GM18519 (cell line): ENCODE measurements at regions not wholly inside any gene's neighbourhood (a gene's known extent, or its start where the extent isn't known, plus 50 kb on each side); places are given as distances from the start of the nearest gene placed in this dataset.

Experiments used
- ATAC-seq: cut with Tn5 transposase; IDR thresholded peaks from one replicate; pipeline ENCODE4 v1.9.1; 2021; ENCODE audit warnings: mild to moderate bottlenecking, moderate library complexity; ENCODE audit not compliant: unreplicated experiment, low FRiP score

- ATAC-seq, result no peak
These were observed 247.1 kb downstream of the GXYLT1 start for GRCh38 chr12:41897593-41897992.

GRCh38 chr12:41893491-41893890 is 251.2 kb downstream of the GXYLT1 start:
- ATAC-seq, result no peak

GRCh38 chr12:41892302-41892701 is 252.4 kb downstream of the GXYLT1 start:
- ATAC-seq, result no peak

GRCh38 chr12:41891226-41891625 is 253.4 kb downstream of the GXYLT1 start:
- ATAC-seq, result no peak

- ATAC-seq, result no peak
These were observed 256.4 kb downstream of the GXYLT1 start for GRCh38 chr12:41888285-41888684.

GRCh38 chr12:41881891-41882805 is 262.5 kb downstream of the GXYLT1 start:
- ATAC-seq, result no peak

GRCh38 chr12:41869432-41869831 is 275.2 kb downstream of the GXYLT1 start:
- no peak for ATAC-seq

- ATAC-seq, result no peak
These were observed 277.7 kb downstream of the GXYLT1 start for GRCh38 chr12:41866878-41867430.

- ATAC-seq, result no peak
These were observed 288.4 kb downstream of the GXYLT1 start for GRCh38 chr12:41856228-41856627.

- no peak for ATAC-seq
These were observed 294.6 kb downstream of the GXYLT1 start for GRCh38 chr12:41850046-41850445.

GRCh38 chr12:41846718-41847117 is 298.0 kb downstream of the GXYLT1 start:
- no peak for ATAC-seq

GRCh38 chr12:41836416-41836815 is 308.3 kb downstream of the GXYLT1 start:
- ATAC-seq, result no peak

GRCh38 chr12:41835556-41835955 is 309.1 kb downstream of the GXYLT1 start:
- no peak for ATAC-seq

- no peak for ATAC-seq
These were observed 324.7 kb downstream of the GXYLT1 start for GRCh38 chr12:41819948-41820347.

- ATAC-seq, result no peak
These were observed 340.6 kb downstream of the GXYLT1 start for GRCh38 chr12:41804026-41804425.

- no peak for ATAC-seq
These were observed 341.9 kb downstream of the GXYLT1 start for GRCh38 chr12:41802803-41803202.

GRCh38 chr12:41801261-41801660 is 343.4 kb downstream of the GXYLT1 start:
- no peak for ATAC-seq

GRCh38 chr12:41799671-41800070 is 345.0 kb downstream of the GXYLT1 start:
- ATAC-seq, result no peak

GRCh38 chr12:41795910-41796309 is 348.8 kb downstream of the GXYLT1 start:
- ATAC-seq, result no peak

- ATAC-seq, result no peak
These were observed 349.5 kb downstream of the GXYLT1 start for GRCh38 chr12:41795051-41795600.

GRCh38 chr12:41794336-41794735 is 350.3 kb downstream of the GXYLT1 start:
- no peak for ATAC-seq

- ATAC-seq, result no peak
These were observed 359.7 kb downstream of the GXYLT1 start for GRCh38 chr12:41784957-41785356.
